ENCODE measurements at regions not wholly inside any gene's neighbourhood (a gene's known extent, or its start where the extent isn't known, plus 50 kb on each side); places are given as distances from the start of the nearest gene placed in this dataset.
"Not testable (repeated sequence)": the region's sequence is repeated elsewhere in the genome, so short reads cannot be mapped to it uniquely, and the experiment has no call there.

- TF ChIP-seq RAD21 (IDR thresholded peaks at IDR 0.05) (no peak), ATF3 (IDR thresholded peaks at IDR 0.05) (no peak), HNF4G (IDR thresholded peaks at IDR 0.05) (no peak), YY1 (IDR thresholded peaks at IDR 0.05) (no peak), FOXA1 (IDR thresholded peaks at IDR 0.05) (no peak), CTCF (IDR thresholded peaks at IDR 0.05; ENCODE audit: low read depth, low read length, missing input control) (no peak), ZBTB33 (IDR thresholded peaks at IDR 0.05) (no peak)
These were observed 297.7 kb upstream of the NUDT12 start (continued) for GRCh38 chr5:103860327-103860726.

GRCh38 chr5:103858367-103858766 is 295.8 kb upstream of the NUDT12 start:
- H3K4me3 ChIP-seq (ENCODE audit: low read depth in 1 of 3, low read length in 3 of 3); H3K27me3 ChIP-seq (ENCODE audit: control insufficient read depth in 4 of 4, insufficient read depth in 4 of 4, low read length in 3 of 4): not testable (repeated sequence)
- 75% methylated on average over 3 of the region's 3 CpGs for WGBS

GRCh38 chr5:103851091-103851490 is 288.5 kb upstream of the NUDT12 start:
- H3K27ac ChIP-seq (ENCODE audit: low read depth in 1 of 2, low read length in 2 of 2): no peak overlapping the region
- 84% methylated on average over 1 of the region's 1 CpG for WGBS
- no peak overlapping the region for H3K9ac ChIP-seq (ENCODE audit: low read depth in 1 of 2, low read length in 2 of 2)
- no peaks in the 10 kb centered on the region for H3K36me3 ChIP-seq (ENCODE audit: control insufficient read depth in 4 of 4, insufficient read depth in 3 of 4, low read depth in 1 of 4, low read length in 3 of 4)
- no peaks in the 10 kb centered on the region for H3K4me1 ChIP-seq (ENCODE audit: control insufficient read depth in 4 of 4, insufficient read depth in 4 of 4, low read length in 3 of 4)
- DNase-seq (ENCODE audit: low spot score): no peak
- H3K9me3 ChIP-seq (ENCODE audit: control insufficient read depth in 4 of 4, low read length in 3 of 4): no peaks in the 10 kb centered on the region
- no peak overlapping the region for H3K4me3 ChIP-seq (ENCODE audit: low read depth in 1 of 3, low read length in 3 of 3)
- H3K27me3 ChIP-seq (ENCODE audit: control insufficient read depth in 4 of 4, insufficient read depth in 4 of 4, low read length in 3 of 4): no peaks in the 10 kb centered on the region
- TF ChIP-seq HNF4A (conservative IDR thresholded peaks at IDR 0.05) (no peak), ATF3 (IDR thresholded peaks at IDR 0.05) (no peak), SP1 (IDR thresholded peaks at IDR 0.05) (no peak), CTCF (IDR thresholded peaks at IDR 0.05; ENCODE audit: low read depth, low read length, missing input control) (no peak), FOXA2 (IDR thresholded peaks at IDR 0.05) (no peak), RAD21 (IDR thresholded peaks at IDR 0.05) (no peak), ZBTB33 (IDR thresholded peaks at IDR 0.05) (no peak)

More at GRCh38 chr5:103858367-103858766, 295.8 kb upstream of the NUDT12 start:
- not testable (repeated sequence) for H3K4me1 ChIP-seq (ENCODE audit: control insufficient read depth in 4 of 4, insufficient read depth in 4 of 4, low read length in 3 of 4); DNase-seq (ENCODE audit: low spot score); H3K9ac ChIP-seq (ENCODE audit: low read depth in 1 of 2, low read length in 2 of 2); H3K36me3 ChIP-seq (ENCODE audit: control insufficient read depth in 4 of 4, insufficient read depth in 3 of 4, low read depth in 1 of 4, low read length in 3 of 4); H3K27ac ChIP-seq (ENCODE audit: low read depth in 1 of 2, low read length in 2 of 2); H3K9me3 ChIP-seq (ENCODE audit: control insufficient read depth in 4 of 4, low read length in 3 of 4)

Measured in liver (tissue), 8 donors.